ENCODE measurements at regions not wholly inside any gene's neighbourhood (a gene's known extent, or its start where the extent isn't known, plus 50 kb on each side); places are given as distances from the start of the nearest gene placed in this dataset.

DNA sequence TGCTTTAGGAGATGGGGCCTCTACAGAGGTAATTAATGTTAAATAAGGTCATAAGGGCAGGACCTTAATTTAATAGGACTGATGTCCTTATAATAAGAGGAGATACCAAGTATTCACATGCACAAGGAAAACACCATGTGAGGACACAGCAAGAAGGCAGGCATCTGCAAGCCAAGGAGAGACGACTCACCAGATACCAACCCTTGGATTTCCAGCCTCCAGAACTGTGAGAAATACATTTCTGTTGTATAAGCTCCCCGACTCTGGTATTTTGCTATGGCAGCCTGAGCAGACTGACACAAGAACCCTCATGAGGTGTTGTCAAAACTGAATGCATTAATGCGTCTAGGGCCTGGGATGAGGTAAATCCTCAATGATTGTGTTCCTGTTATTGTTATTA, 56.2 kb upstream of the MAPK10 start:
- TF ChIP-seq ZFP3 (CRISPR knock-in tag; IDR thresholded peaks at IDR 0.05) (no peak), BACH2 (CRISPR knock-in tag; IDR thresholded peaks at IDR 0.05; ENCODE audit: borderline replicate concordance) (no peak), PPARA (CRISPR knock-in tag; IDR thresholded peaks at IDR 0.05; ENCODE audit: borderline replicate concordance) (no peak), SNAI2 (CRISPR knock-in tag; IDR thresholded peaks at IDR 0.05) (no peak), ISL1 (CRISPR knock-in tag; IDR thresholded peaks at IDR 0.05) (no peak), ZFP30 (CRISPR knock-in tag; IDR thresholded peaks at IDR 0.05) (no peak)
- TF ChIP-seq, protein P1, sequence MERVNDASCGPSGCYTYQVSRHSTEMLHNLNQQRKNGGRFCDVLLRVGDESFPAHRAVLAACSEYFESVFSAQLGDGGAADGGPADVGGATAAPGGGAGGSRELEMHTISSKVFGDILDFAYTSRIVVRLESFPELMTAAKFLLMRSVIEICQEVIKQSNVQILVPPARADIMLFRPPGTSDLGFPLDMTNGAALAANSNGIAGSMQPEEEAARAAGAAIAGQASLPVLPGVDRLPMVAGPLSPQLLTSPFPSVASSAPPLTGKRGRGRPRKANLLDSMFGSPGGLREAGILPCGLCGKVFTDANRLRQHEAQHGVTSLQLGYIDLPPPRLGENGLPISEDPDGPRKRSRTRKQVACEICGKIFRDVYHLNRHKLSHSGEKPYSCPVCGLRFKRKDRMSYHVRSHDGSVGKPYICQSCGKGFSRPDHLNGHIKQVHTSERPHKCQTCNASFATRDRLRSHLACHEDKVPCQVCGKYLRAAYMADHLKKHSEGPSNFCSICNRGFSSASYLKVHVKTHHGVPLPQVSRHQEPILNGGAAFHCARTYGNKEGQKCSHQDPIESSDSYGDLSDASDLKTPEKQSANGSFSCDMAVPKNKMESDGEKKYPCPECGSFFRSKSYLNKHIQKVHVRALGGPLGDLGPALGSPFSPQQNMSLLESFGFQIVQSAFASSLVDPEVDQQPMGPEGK (CRISPR knock-in tag; IDR thresholded peaks at IDR 0.05; ENCODE audit: borderline replicate concordance): no peak
